Stimulated activated naive CD8-positive, alpha-beta T cell treated with anti-CD3 and anti-CD28 coated beads, Interleukin-15, amount 100 ng/mL, for 72 hours (primary cell): ENCODE measurements at regions not wholly inside any gene's neighbourhood (a gene's known extent, or its start where the extent isn't known, plus 50 kb on each side); places are given as distances from the start of the nearest gene placed in this dataset.
"Not testable (repeated sequence)": the region's sequence is repeated elsewhere in the genome, so short reads cannot be mapped to it uniquely, and the experiment has no call there.

Experiments used
- ATAC-seq: fragments of 150-1000 bp; cut with Tn5 transposase; 2 replicates; pipeline ENCODE4 v1.10.0; 2021; ENCODE audit warnings: mild to moderate bottlenecking, moderate library complexity
- DNase-seq, 2 donors: peaks; one replicate each; pipeline ENCODE4 v3.0.0; 2021 to 2022
- H3K27ac Mint-ChIP-seq, 2 donors: one replicate each; pipeline ENCODE4 v1.8.0; 2022; ENCODE audit warnings: mild to moderate bottlenecking in 2 of 2, mixed read lengths in 2 of 2, moderate library complexity in 2 of 2
- H3K27me3 Mint-ChIP-seq: one replicate; pipeline ENCODE4 v1.8.0; 2022; ENCODE audit warnings: mixed read lengths
- H3K4me1 Mint-ChIP-seq: one replicate; pipeline ENCODE4 v1.8.0; 2022; ENCODE audit warnings: mild to moderate bottlenecking, mixed read lengths
- H3K4me3 Mint-ChIP-seq, 2 donors: one replicate each; pipeline ENCODE4 v1.8.0; 2022; ENCODE audit warnings: mild to moderate bottlenecking in 2 of 2, mixed read lengths in 2 of 2, moderate library complexity in 1 of 2
- H3K9me3 Mint-ChIP-seq, 2 donors: one replicate each; pipeline ENCODE4 v1.8.0; 2022; ENCODE audit warnings: mixed read lengths in 2 of 2

- H3K4me1 Mint-ChIP-seq = peaks cover 21% of the 10 kb centered on the region
- DNase-seq = no peak
- no peak overlapping the region for H3K27ac Mint-ChIP-seq
- H3K27me3 Mint-ChIP-seq = no peaks in the 10 kb centered on the region
- no peak overlapping the region for H3K4me3 Mint-ChIP-seq
- H3K9me3 Mint-ChIP-seq = peaks cover 0 to 4% of the 10 kb centered on the region in 2 donors
- no peak for ATAC-seq
Observed at GRCh38 chr9:94033383-94033782, 50.9 kb upstream of the PTPDC1 start.

GRCh38 chr9:94031946-94032345 lies 52.3 kb upstream of the PTPDC1 start:
- H3K27ac Mint-ChIP-seq = no peak overlapping the region
- H3K4me3 Mint-ChIP-seq = no peak overlapping the region

GRCh38 chr9:94031380-94031779 lies 52.9 kb upstream of the PTPDC1 start:
- DNase-seq (no peak), ATAC-seq (no peak)
- Mint-ChIP-seq H3K9me3 (peaks cover 0 to 5% of the 10 kb centered on the region in 2 donors), H3K4me3 (peak overlapping the region; percentile 93 to 100), H3K27ac (peak overlapping the region; percentile 15 to 94), H3K4me1 (peaks cover 21% of the 10 kb centered on the region), H3K27me3 (no peaks in the 10 kb centered on the region)

More at GRCh38 chr9:94031946-94032345, 52.3 kb upstream of the PTPDC1 start:
- DNase-seq = no peak
- H3K9me3 Mint-ChIP-seq = peaks cover 0 to 5% of the 10 kb centered on the region in 2 donors
- ATAC-seq = no peak
- no peaks in the 10 kb centered on the region for H3K27me3 Mint-ChIP-seq
- peaks cover 21% of the 10 kb centered on the region for H3K4me1 Mint-ChIP-seq

GRCh38 chr9:94030318-94031179 lies 53.7 kb upstream of the PTPDC1 start:
- Mint-ChIP-seq H3K9me3 (peaks cover 0 to 5% of the 10 kb centered on the region in 2 donors), H3K27me3 (no peaks in the 10 kb centered on the region), H3K27ac (peak overlapping the region; percentile 95 to 100), H3K4me3 (peak overlapping the region; percentile 93 to 100), H3K4me1 (peaks cover 21% of the 10 kb centered on the region)
- DNase-seq (peak; percentile 80 to 84), ATAC-seq (peak; percentile 99)

GRCh38 chr9:94029932-94030317 lies 54.3 kb upstream of the PTPDC1 start:
- no peak for DNase-seq
- Mint-ChIP-seq H3K27ac (peak overlapping the region; percentile 95 to 100), H3K4me3 (peak overlapping the region; percentile 93 to 100), H3K9me3 (peaks cover 6 to 7% of the 10 kb centered on the region in 2 donors), H3K27me3 (no peaks in the 10 kb centered on the region), H3K4me1 (peaks cover 21% of the 10 kb centered on the region)
- no peak for ATAC-seq

GRCh38 chr9:94026816-94027215 lies 57.4 kb upstream of the PTPDC1 start:
- ATAC-seq (no peak), DNase-seq (no peak)
- Mint-ChIP-seq H3K27me3 (no peaks in the 10 kb centered on the region), H3K4me3 (no peak overlapping the region), H3K9me3 (peaks cover 9% of the 10 kb centered on the region in 2 donors), H3K27ac (no peak overlapping the region), H3K4me1 (peaks cover 9% of the 10 kb centered on the region)

- DNase-seq, H3K4me3 Mint-ChIP-seq, H3K4me1 Mint-ChIP-seq, H3K27ac Mint-ChIP-seq, H3K9me3 Mint-ChIP-seq, H3K27me3 Mint-ChIP-seq, ATAC-seq: not testable (repeated sequence)
Observed at GRCh38 chr9:94022476-94022875, 61.8 kb upstream of the PTPDC1 start.

- H3K27ac Mint-ChIP-seq, DNase-seq, ATAC-seq, H3K9me3 Mint-ChIP-seq, H3K27me3 Mint-ChIP-seq, H3K4me3 Mint-ChIP-seq, H3K4me1 Mint-ChIP-seq: not testable (repeated sequence)
Observed at GRCh38 chr9:94020836-94021235, 63.4 kb upstream of the PTPDC1 start.

- no peak for DNase-seq
- H3K4me1 Mint-ChIP-seq = no peaks in the 10 kb centered on the region
- no peak for ATAC-seq
- H3K4me3 Mint-ChIP-seq = no peak overlapping the region
- H3K9me3 Mint-ChIP-seq = no peaks in the 10 kb centered on the region
- H3K27ac Mint-ChIP-seq = no peak overlapping the region
- H3K27me3 Mint-ChIP-seq = no peaks in the 10 kb centered on the region
Observed at GRCh38 chr9:94018628-94019027, 63.5 kb upstream of the BARX1 start.

GRCh38 chr9:94017939-94018531 lies 62.9 kb upstream of the BARX1 start:
- no peak overlapping the region for H3K27ac Mint-ChIP-seq
- no peak overlapping the region for H3K4me3 Mint-ChIP-seq
- H3K9me3 Mint-ChIP-seq = no peaks in the 10 kb centered on the region

GRCh38 chr9:94016744-94017143 lies 61.6 kb upstream of the BARX1 start:
- no peaks in the 10 kb centered on the region for H3K9me3 Mint-ChIP-seq
- ATAC-seq (no peak), DNase-seq (no peak)
- H3K27me3 Mint-ChIP-seq = no peaks in the 10 kb centered on the region
- no peak overlapping the region for H3K4me3 Mint-ChIP-seq
- H3K4me1 Mint-ChIP-seq = peaks cover 2% of the 10 kb centered on the region
- no peak overlapping the region for H3K27ac Mint-ChIP-seq

More at GRCh38 chr9:94017939-94018531, 62.9 kb upstream of the BARX1 start:
- no peak for DNase-seq
- Mint-ChIP-seq H3K4me1 (no peaks in the 10 kb centered on the region), H3K27me3 (no peaks in the 10 kb centered on the region)
- ATAC-seq = no peak

GRCh38 chr9:94014920-94015319 lies 59.8 kb upstream of the BARX1 start:
- no peak for DNase-seq
- H3K27ac Mint-ChIP-seq = peak overlapping the region in 1 of 2 donors; percentile 61
- no peak overlapping the region for H3K4me3 Mint-ChIP-seq
- H3K4me1 Mint-ChIP-seq = peaks cover 14% of the 10 kb centered on the region
- no peaks in the 10 kb centered on the region for H3K27me3 Mint-ChIP-seq
- no peaks in the 10 kb centered on the region for H3K9me3 Mint-ChIP-seq
- no peak for ATAC-seq

- ATAC-seq (no peak), DNase-seq (no peak)
- no peak overlapping the region for H3K4me3 Mint-ChIP-seq
- H3K4me1 Mint-ChIP-seq = peaks cover 14% of the 10 kb centered on the region
- no peaks in the 10 kb centered on the region for H3K9me3 Mint-ChIP-seq
- no peak overlapping the region for H3K27ac Mint-ChIP-seq
- no peaks in the 10 kb centered on the region for H3K27me3 Mint-ChIP-seq
Observed at GRCh38 chr9:94014066-94014654, 59.0 kb upstream of the BARX1 start.

GRCh38 chr9:94010980-94011533 lies 55.9 kb upstream of the BARX1 start:
- Mint-ChIP-seq H3K27ac (no peak overlapping the region), H3K4me1 (peaks cover 14% of the 10 kb centered on the region), H3K27me3 (no peaks in the 10 kb centered on the region), H3K9me3 (no peaks in the 10 kb centered on the region), H3K4me3 (no peak overlapping the region)
- DNase-seq (no peak), ATAC-seq (peak; percentile 71)

GRCh38 chr9:94005272-94005901 lies 50.2 kb upstream of the BARX1 start:
- Mint-ChIP-seq H3K4me3 (no peak overlapping the region), H3K9me3 (no peaks in the 10 kb centered on the region), H3K27ac (no peak overlapping the region), H3K27me3 (peaks cover 7% of the 10 kb centered on the region), H3K4me1 (no peaks in the 10 kb centered on the region)
- ATAC-seq (no peak), DNase-seq (no peak)
